Testis (tissue), 2 donors: ENCODE measurements at regions not wholly inside any gene's neighbourhood (a gene's known extent, or its start where the extent isn't known, plus 50 kb on each side); places are given as distances from the start of the nearest gene placed in this dataset.

Experiments
- DNase-seq: peaks from one replicate; pipeline ENCODE4 v3.0.0-alpha.2; 2019
- H3K27ac ChIP-seq, 2 donors: fragments of 200-600 bp; sonication (generic); one replicate each; pipeline ENCODE4 v1.5.1; 2019
- H3K27me3 ChIP-seq: fragments of 200-600 bp; sonication (generic); one replicate; pipeline ENCODE4 v1.5.1; 2019
- H3K36me3 ChIP-seq: fragments of 200-600 bp; sonication (generic); one replicate; pipeline ENCODE4 v1.5.1; 2017; ENCODE audit warnings: low read depth; ENCODE audit errors: missing control alignments
- H3K4me1 ChIP-seq: fragments of 200-600 bp; sonication (generic); one replicate; pipeline ENCODE4 v1.5.1; 2019
- H3K4me3 ChIP-seq, 2 donors: fragments of 200-600 bp; sonication (generic); one replicate each; pipeline ENCODE4 v1.5.1; 2017 to 2019
- H3K9me3 ChIP-seq: fragments of 200-600 bp; sonication (generic); one replicate; pipeline ENCODE4 v1.5.1; 2017
- CTCF ChIP-seq, 3 experiments: fragments of 450-650 bp in 2 of 3; fragments of 200-600 bp in 1 of 3; sonication (generic) in 1 of 3; IDR thresholded peaks; one replicate each; pipeline ENCODE4 v1.5.1; 2016 to 2019; ENCODE audit warnings: antibody characterized with exemption in 3 of 3, mild to moderate bottlenecking in 2 of 3, moderate library complexity in 1 of 3
- POLR2A ChIP-seq: fragments of 450-650 bp; IDR thresholded peaks from one replicate; pipeline ENCODE4 v1.6.1; 2017; ENCODE audit warnings: antibody characterized with exemption, mild to moderate bottlenecking, moderate library complexity
- WGBS, 2 donors: methylation state at CpG; one replicate each; pipeline ENCODE4 v1.1.5; 2018; 5-methylcytosine and 5-hydroxymethylcytosine counted together
- intact Hi-C: fragments of 100-400 bp; cut with DNase I; formaldehyde crosslinking; loops from one replicate; pipeline ENCODE4 v1.15.1; 2023; ENCODE audit warnings: low total_unique reads

GRCh38 chr4:4609622-4610334, 67.9 kb upstream of the STX18 start:
- peaks cover 3% of the 10 kb centered on the region for H3K4me1 ChIP-seq
- H3K9me3 ChIP-seq = no peaks in the 10 kb centered on the region
- no peak overlapping the region for H3K4me3 ChIP-seq
- no peaks in the 10 kb centered on the region for H3K36me3 ChIP-seq
- no peaks in the 10 kb centered on the region for H3K27me3 ChIP-seq
- intact Hi-C loops = no loop called here
- TF ChIP-seq CTCF (IDR thresholded peaks at IDR 0.05) (no peak), POLR2A (no peak)
- 75 to 97% methylated on average over 9 to 10 of the region's 10 CpGs for WGBS, 2 donors
- H3K27ac ChIP-seq = no peak overlapping the region
- no peak for DNase-seq

- H3K9me3 ChIP-seq = no peaks in the 10 kb centered on the region
- no peak overlapping the region for H3K4me3 ChIP-seq
- H3K27ac ChIP-seq = no peak overlapping the region
- H3K27me3 ChIP-seq = no peaks in the 10 kb centered on the region
- TF ChIP-seq CTCF (IDR thresholded peaks at IDR 0.05) (no peak), POLR2A (no peak)
- peaks cover 3% of the 10 kb centered on the region for H3K4me1 ChIP-seq
- intact Hi-C loops = no loop called here
- H3K36me3 ChIP-seq = no peaks in the 10 kb centered on the region
- no peak for DNase-seq
- WGBS, 2 donors = 88 to 89% methylated on average over 13 of the region's 13 CpGs
These were observed 66.3 kb upstream of the STX18 start for GRCh38 chr4:4608214-4608537.

GRCh38 chr4:4607336-4608213, 65.7 kb upstream of the STX18 start:
- Histone ChIP-seq H3K36me3 (no peaks in the 10 kb centered on the region), H3K4me3 (no peak overlapping the region), H3K27me3 (no peaks in the 10 kb centered on the region), H3K27ac (no peak overlapping the region), H3K4me1 (peaks cover 3% of the 10 kb centered on the region), H3K9me3 (no peaks in the 10 kb centered on the region)
- WGBS, 2 donors = 91% methylated on average over 19 of the region's 19 CpGs
- intact Hi-C loops = no loop called here
- TF ChIP-seq POLR2A (no peak), CTCF (IDR thresholded peaks at IDR 0.05) (no peak)
- DNase-seq = no peak

- no peaks in the 10 kb centered on the region for H3K27me3 ChIP-seq
- H3K4me3 ChIP-seq = no peak overlapping the region
- DNase-seq = no peak
- H3K9me3 ChIP-seq = no peaks in the 10 kb centered on the region
- peaks cover 3% of the 10 kb centered on the region for H3K4me1 ChIP-seq
- H3K27ac ChIP-seq = no peak overlapping the region
- intact Hi-C loops = no loop called here
- 81 to 87% methylated on average over 8 to 10 of the region's 10 CpGs for WGBS, 2 donors
- no peak for TF ChIP-seq CTCF (IDR thresholded peaks at IDR 0.05)
- TF ChIP-seq POLR2A = no peak
- H3K36me3 ChIP-seq = no peaks in the 10 kb centered on the region
These were observed 64.5 kb upstream of the STX18 start for GRCh38 chr4:4606321-4606720.
